ENCODE measurements at regions not wholly inside any gene's neighbourhood (a gene's known extent, or its start where the extent isn't known, plus 50 kb on each side); places are given as distances from the start of the nearest gene placed in this dataset.
"Not testable (repeated sequence)": the region's sequence is repeated elsewhere in the genome, so short reads cannot be mapped to it uniquely, and the experiment has no call there.

- Histone ChIP-seq H3K9me3 (no peaks in the 10 kb centered on the region), H3K36me3 (ENCODE audit: low read depth) (no peaks in the 10 kb centered on the region), H3K4me1 (ENCODE audit: low read depth) (no peaks in the 10 kb centered on the region), H3K4me3 (no peak overlapping the region)
- DNase-seq = no peak
- ATAC-seq = no peak
- intact Hi-C loops (cut with DNase I, micrococcal nuclease) = no loop called here
- no peak for TF ChIP-seq CTCF (IDR thresholded peaks at IDR 0.05)
These were observed 122.0 kb downstream of the ADSS2 start for GRCh38 chr1:244329591-244330317.

GRCh38 chr1:244330318-244330625, 121.4 kb downstream of the ADSS2 start:
- Histone ChIP-seq H3K4me3 (no peak overlapping the region), H3K4me1 (ENCODE audit: low read depth) (no peaks in the 10 kb centered on the region), H3K36me3 (ENCODE audit: low read depth) (no peaks in the 10 kb centered on the region), H3K9me3 (no peaks in the 10 kb centered on the region)
- TF ChIP-seq CTCF (IDR thresholded peaks at IDR 0.05) = no peak
- ATAC-seq = no peak
- intact Hi-C loops (cut with DNase I, micrococcal nuclease) = no loop called here
- DNase-seq = no peak

- H3K9me3 ChIP-seq; intact Hi-C loops (cut with DNase I, micrococcal nuclease); H3K4me1 ChIP-seq (ENCODE audit: low read depth); H3K4me3 ChIP-seq; H3K36me3 ChIP-seq (ENCODE audit: low read depth); DNase-seq; ATAC-seq: not testable (repeated sequence)
These were observed 118.9 kb downstream of the ADSS2 start for GRCh38 chr1:244332761-244333160.

GRCh38 chr1:244334315-244334714, 117.4 kb downstream of the ADSS2 start:
- H3K36me3 ChIP-seq (ENCODE audit: low read depth); ATAC-seq; H3K9me3 ChIP-seq; DNase-seq; H3K4me1 ChIP-seq (ENCODE audit: low read depth); H3K4me3 ChIP-seq; intact Hi-C loops (cut with DNase I, micrococcal nuclease): not testable (repeated sequence)

GRCh38 chr1:244334842-244335241, 116.9 kb downstream of the ADSS2 start:
- intact Hi-C loops (cut with DNase I, micrococcal nuclease) = not testable (repeated sequence)

GRCh38 chr1:244335456-244335855, 116.3 kb downstream of the ADSS2 start:
- intact Hi-C loops (cut with DNase I, micrococcal nuclease) = no loop called here
- H3K4me3 ChIP-seq = no peak overlapping the region
- no peaks in the 10 kb centered on the region for H3K36me3 ChIP-seq (ENCODE audit: low read depth)
- TF ChIP-seq CTCF (IDR thresholded peaks at IDR 0.05) = no peak
- DNase-seq = no peak
- no peaks in the 10 kb centered on the region for H3K9me3 ChIP-seq
- ATAC-seq = no peak
- H3K4me1 ChIP-seq (ENCODE audit: low read depth) = no peaks in the 10 kb centered on the region

More at GRCh38 chr1:244334842-244335241, 116.9 kb downstream of the ADSS2 start:
- not testable (repeated sequence) for H3K36me3 ChIP-seq (ENCODE audit: low read depth); H3K4me3 ChIP-seq; H3K4me1 ChIP-seq (ENCODE audit: low read depth); H3K9me3 ChIP-seq; DNase-seq; ATAC-seq

GRCh38 chr1:244336232-244336899, 115.3 kb downstream of the ADSS2 start:
- Histone ChIP-seq H3K9me3 (no peaks in the 10 kb centered on the region), H3K4me1 (ENCODE audit: low read depth) (peaks cover 2% of the 10 kb centered on the region), H3K4me3 (no peak overlapping the region), H3K36me3 (ENCODE audit: low read depth) (no peaks in the 10 kb centered on the region)
- no peak for TF ChIP-seq CTCF (IDR thresholded peaks at IDR 0.05)
- intact Hi-C loops (cut with DNase I, micrococcal nuclease) = no loop called here
- DNase-seq (no peak), ATAC-seq (no peak)
